Stomach (tissue), 4 donors: ENCODE measurements at regions not wholly inside any gene's neighbourhood (a gene's known extent, or its start where the extent isn't known, plus 50 kb on each side); places are given as distances from the start of the nearest gene placed in this dataset.

ENCODE experiments used
- EP300 ChIP-seq: sonication (generic); formaldehyde crosslinking; IDR thresholded peaks from one replicate; pipeline ENCODE4 v1.6.1; 2017; ENCODE audit warnings: antibody characterized with exemption
- POLR2A ChIP-seq, 4 donors: fragments of 450-650 bp; IDR thresholded peaks; one replicate each; pipeline ENCODE4 v1.6.1; 2016; ENCODE audit warnings: antibody characterized with exemption in 4 of 4, control low read depth in 2 of 4, mild to moderate bottlenecking in 1 of 4, moderate library complexity in 1 of 4
- TF ChIP-seq, protein P1 (sequence below), 7 experiments: fragments of 450-650 bp in 4 of 7; fragments of 200-600 bp in 3 of 7; sonication (generic) in 3 of 7; IDR thresholded peaks; one replicate each; pipeline ENCODE4 v1.5.1; 2016 to 2019; ENCODE audit warnings: antibody characterized with exemption in 7 of 7, control low read depth in 2 of 7, mild to moderate bottlenecking in 1 of 7

DNA sequence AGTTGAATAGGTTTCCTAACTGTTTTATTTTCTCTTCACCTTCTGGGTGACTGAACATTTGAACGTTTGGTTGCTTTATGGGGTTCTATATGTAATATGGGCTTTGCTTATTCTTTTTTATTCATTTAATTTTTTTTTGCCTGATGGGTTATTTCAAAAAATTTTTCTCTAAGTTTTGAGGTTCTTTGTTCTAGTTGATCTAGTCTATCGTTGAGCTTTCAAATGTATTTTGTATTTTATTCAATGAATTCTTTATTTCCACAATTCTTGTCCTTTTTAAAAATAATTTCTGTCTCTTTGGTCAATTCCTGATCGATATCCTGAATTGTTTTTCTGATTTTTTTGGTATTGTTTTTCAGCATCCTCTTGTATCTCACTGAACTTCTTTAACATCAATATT is 239.5 kb upstream of the PCDH9 start:
- TF ChIP-seq EP300, result no peak
- TF ChIP-seq, protein P1, sequence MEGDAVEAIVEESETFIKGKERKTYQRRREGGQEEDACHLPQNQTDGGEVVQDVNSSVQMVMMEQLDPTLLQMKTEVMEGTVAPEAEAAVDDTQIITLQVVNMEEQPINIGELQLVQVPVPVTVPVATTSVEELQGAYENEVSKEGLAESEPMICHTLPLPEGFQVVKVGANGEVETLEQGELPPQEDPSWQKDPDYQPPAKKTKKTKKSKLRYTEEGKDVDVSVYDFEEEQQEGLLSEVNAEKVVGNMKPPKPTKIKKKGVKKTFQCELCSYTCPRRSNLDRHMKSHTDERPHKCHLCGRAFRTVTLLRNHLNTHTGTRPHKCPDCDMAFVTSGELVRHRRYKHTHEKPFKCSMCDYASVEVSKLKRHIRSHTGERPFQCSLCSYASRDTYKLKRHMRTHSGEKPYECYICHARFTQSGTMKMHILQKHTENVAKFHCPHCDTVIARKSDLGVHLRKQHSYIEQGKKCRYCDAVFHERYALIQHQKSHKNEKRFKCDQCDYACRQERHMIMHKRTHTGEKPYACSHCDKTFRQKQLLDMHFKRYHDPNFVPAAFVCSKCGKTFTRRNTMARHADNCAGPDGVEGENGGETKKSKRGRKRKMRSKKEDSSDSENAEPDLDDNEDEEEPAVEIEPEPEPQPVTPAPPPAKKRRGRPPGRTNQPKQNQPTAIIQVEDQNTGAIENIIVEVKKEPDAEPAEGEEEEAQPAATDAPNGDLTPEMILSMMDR (IDR thresholded peaks at IDR 0.05), result no peak
- TF ChIP-seq POLR2A (IDR thresholded peaks at IDR 0.05), result no peak
